Astrocyte (in vitro differentiated cells and primary cell): ENCODE measurements at regions not wholly inside any gene's neighbourhood (a gene's known extent, or its start where the extent isn't known, plus 50 kb on each side); places are given as distances from the start of the nearest gene placed in this dataset.

Experiments used
- DNase-seq: peaks from one replicate; pipeline ENCODE4 v3.0.0-alpha.2; 2010; ENCODE audit warnings: low read depth
- FAIRE-seq: peaks from 2 replicates; lab custom pipeline; 2011; peaks lifted over from hg19 to GRCh38; lab: Jason Lieb, UNC
- H2AFZ ChIP-seq: 2 replicates; pipeline ENCODE4 v1.6.0; 2012; ENCODE audit warnings: low read depth, low read length, inconsistent platforms
- H3K27ac ChIP-seq: 2 replicates; pipeline ENCODE4 v1.5.1; 2011; ENCODE audit warnings: low read depth, low read length, inconsistent platforms
- H3K27me3 ChIP-seq: 2 replicates; pipeline ENCODE4 v1.6.0; 2011; ENCODE audit warnings: low read length, inconsistent platforms; ENCODE audit not compliant: insufficient read depth
- H3K36me3 ChIP-seq: 2 replicates; pipeline ENCODE4 v1.5.1; 2011; ENCODE audit warnings: low read length, inconsistent platforms; ENCODE audit not compliant: insufficient read depth
- H3K4me1 ChIP-seq: 2 replicates; pipeline ENCODE4 v1.5.1; 2011; ENCODE audit warnings: low read length, inconsistent platforms; ENCODE audit not compliant: insufficient read depth
- H3K4me2 ChIP-seq: 2 replicates; pipeline ENCODE4 v1.6.0; 2012; ENCODE audit warnings: low read length, inconsistent platforms
- H3K4me3 ChIP-seq: 2 replicates; pipeline ENCODE4 v1.5.1; 2011; ENCODE audit warnings: low read depth, mild to moderate bottlenecking, low read length, inconsistent platforms; ENCODE audit not compliant: insufficient read depth
- H3K79me2 ChIP-seq: 2 replicates; pipeline ENCODE4 v1.6.0; 2012; ENCODE audit warnings: mild to moderate bottlenecking, low read length, inconsistent platforms; ENCODE audit not compliant: insufficient read depth
- H3K9ac ChIP-seq: 2 replicates; pipeline ENCODE4 v1.6.0; 2012; ENCODE audit warnings: mild to moderate bottlenecking, low read length, inconsistent platforms
- H3K9me3 ChIP-seq: 2 replicates; pipeline ENCODE4 v1.5.1; 2012; ENCODE audit warnings: low read depth, mild to moderate bottlenecking, low read length, inconsistent platforms; ENCODE audit not compliant: insufficient read depth
- H4K20me1 ChIP-seq: 2 replicates; pipeline ENCODE4 v1.6.0; 2012; ENCODE audit warnings: low read length, inconsistent platforms; ENCODE audit not compliant: insufficient read depth
- H3K27ac Mint-ChIP-seq: one replicate; pipeline ENCODE4 v1.8.0; 2021; ENCODE audit warnings: mild to moderate bottlenecking, mixed read lengths; ENCODE audit not compliant: unreplicated experiment
- H3K27me3 Mint-ChIP-seq: one replicate; pipeline ENCODE4 v1.8.0; 2021; ENCODE audit warnings: low read depth, mixed read lengths; ENCODE audit not compliant: unreplicated experiment
- H3K36me3 Mint-ChIP-seq: one replicate; pipeline ENCODE4 v1.8.0; 2021; ENCODE audit warnings: low read depth, mixed read lengths; ENCODE audit not compliant: unreplicated experiment
- H3K4me1 Mint-ChIP-seq: one replicate; pipeline ENCODE4 v1.8.0; 2021; ENCODE audit warnings: low read depth, mixed read lengths; ENCODE audit not compliant: unreplicated experiment
- H3K4me3 Mint-ChIP-seq: one replicate; pipeline ENCODE4 v1.8.0; 2021; ENCODE audit warnings: mild to moderate bottlenecking, moderate library complexity, mixed read lengths; ENCODE audit not compliant: unreplicated experiment
- H3K9me3 Mint-ChIP-seq: one replicate; pipeline ENCODE4 v1.8.0; 2021; ENCODE audit warnings: mild to moderate bottlenecking, mixed read lengths; ENCODE audit not compliant: unreplicated experiment
- EZH2 ChIP-seq: IDR thresholded peaks from 2 replicates; pipeline ENCODE4 v1.6.1; 2012; ENCODE audit warnings: mild to moderate bottlenecking, low read length, inconsistent platforms; ENCODE audit not compliant: insufficient read depth
- TF ChIP-seq, protein P1 (sequence below): IDR thresholded peaks from 2 replicates; pipeline ENCODE4 v1.5.1; 2011; ENCODE audit warnings: low read depth, mild to moderate bottlenecking, inconsistent platforms, low read length, moderate library complexity; ENCODE audit not compliant: insufficient read depth

DNA sequence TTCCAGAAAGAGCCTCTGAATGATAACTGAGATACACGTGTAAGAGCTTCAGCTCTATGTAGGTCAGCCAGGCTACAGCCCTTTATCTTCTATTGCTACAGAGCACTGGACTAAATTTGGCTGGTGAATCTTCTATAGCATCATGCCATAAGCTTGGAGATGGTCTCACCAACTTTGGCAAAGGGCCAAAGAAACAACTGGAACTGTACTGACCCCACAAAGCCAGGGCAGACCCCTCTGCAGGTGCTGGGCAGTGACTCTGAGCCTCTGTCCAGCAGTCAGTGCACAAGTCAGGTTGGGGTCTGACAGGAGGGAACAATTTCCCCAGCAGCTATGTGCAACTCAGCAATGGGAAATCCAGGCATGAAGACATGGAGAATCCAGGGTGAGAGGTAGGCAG, 57.8 kb upstream of the NFASC start:
- Histone ChIP-seq H3K4me3 (no peak overlapping the region), H3K4me1 (no peaks in the 10 kb centered on the region), H4K20me1 (peaks cover 1% of the 10 kb centered on the region), H3K79me2 (no peaks in the 10 kb centered on the region), H3K9ac (no peak overlapping the region), H2AFZ (no peak overlapping the region), H3K9me3 (no peaks in the 10 kb centered on the region), H3K36me3 (no peaks in the 10 kb centered on the region), H3K27me3 (peaks cover 12% of the 10 kb centered on the region), H3K27ac (no peak overlapping the region), H3K4me2 (no peak overlapping the region)
- TF ChIP-seq, protein P1, sequence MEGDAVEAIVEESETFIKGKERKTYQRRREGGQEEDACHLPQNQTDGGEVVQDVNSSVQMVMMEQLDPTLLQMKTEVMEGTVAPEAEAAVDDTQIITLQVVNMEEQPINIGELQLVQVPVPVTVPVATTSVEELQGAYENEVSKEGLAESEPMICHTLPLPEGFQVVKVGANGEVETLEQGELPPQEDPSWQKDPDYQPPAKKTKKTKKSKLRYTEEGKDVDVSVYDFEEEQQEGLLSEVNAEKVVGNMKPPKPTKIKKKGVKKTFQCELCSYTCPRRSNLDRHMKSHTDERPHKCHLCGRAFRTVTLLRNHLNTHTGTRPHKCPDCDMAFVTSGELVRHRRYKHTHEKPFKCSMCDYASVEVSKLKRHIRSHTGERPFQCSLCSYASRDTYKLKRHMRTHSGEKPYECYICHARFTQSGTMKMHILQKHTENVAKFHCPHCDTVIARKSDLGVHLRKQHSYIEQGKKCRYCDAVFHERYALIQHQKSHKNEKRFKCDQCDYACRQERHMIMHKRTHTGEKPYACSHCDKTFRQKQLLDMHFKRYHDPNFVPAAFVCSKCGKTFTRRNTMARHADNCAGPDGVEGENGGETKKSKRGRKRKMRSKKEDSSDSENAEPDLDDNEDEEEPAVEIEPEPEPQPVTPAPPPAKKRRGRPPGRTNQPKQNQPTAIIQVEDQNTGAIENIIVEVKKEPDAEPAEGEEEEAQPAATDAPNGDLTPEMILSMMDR = no peak
- no peak for TF ChIP-seq EZH2
- H3K27me3 Mint-ChIP-seq = peaks cover 28% of the 10 kb centered on the region
- no peak overlapping the region for H3K27ac Mint-ChIP-seq
- no peaks in the 10 kb centered on the region for H3K36me3 Mint-ChIP-seq
- FAIRE-seq (no peak), DNase-seq (no peak)
- no peaks in the 10 kb centered on the region for H3K4me1 Mint-ChIP-seq
- H3K9me3 Mint-ChIP-seq = no peaks in the 10 kb centered on the region
- H3K4me3 Mint-ChIP-seq = no peak overlapping the region

DNA sequence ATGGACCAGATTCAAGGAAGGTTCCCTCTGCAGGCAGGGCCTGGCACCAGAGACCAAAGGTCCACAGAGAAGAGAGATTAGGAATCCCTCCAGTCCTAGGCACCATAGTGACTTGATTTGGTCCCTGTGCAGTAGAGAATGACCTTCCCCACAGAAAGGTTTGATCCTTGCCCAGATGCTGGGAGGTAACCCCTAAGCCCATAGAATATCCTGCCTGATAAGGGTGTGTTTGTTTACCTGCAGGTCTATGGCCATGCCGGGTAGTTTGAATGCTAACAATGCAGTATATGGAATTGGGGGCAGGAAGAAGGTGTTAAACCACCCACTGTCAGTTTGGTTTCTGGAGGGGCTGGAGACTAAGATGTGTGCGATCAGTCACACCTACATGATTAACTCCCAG, 57.1 kb upstream of the NFASC start:
- H3K4me1 Mint-ChIP-seq = no peaks in the 10 kb centered on the region
- Histone ChIP-seq H2AFZ (no peak overlapping the region), H3K36me3 (no peaks in the 10 kb centered on the region), H3K4me1 (no peaks in the 10 kb centered on the region), H3K9ac (no peak overlapping the region), H4K20me1 (no peaks in the 10 kb centered on the region), H3K4me3 (no peak overlapping the region), H3K27me3 (peaks cover 14% of the 10 kb centered on the region), H3K27ac (no peak overlapping the region), H3K9me3 (no peaks in the 10 kb centered on the region), H3K79me2 (no peaks in the 10 kb centered on the region), H3K4me2 (no peak overlapping the region)
- no peak for FAIRE-seq
- H3K9me3 Mint-ChIP-seq = no peaks in the 10 kb centered on the region
- H3K27me3 Mint-ChIP-seq = peaks cover 33% of the 10 kb centered on the region
- H3K4me3 Mint-ChIP-seq = no peak overlapping the region
- TF ChIP-seq, protein P1 = no peak
- TF ChIP-seq EZH2 = no peak
- H3K36me3 Mint-ChIP-seq = no peaks in the 10 kb centered on the region
- H3K27ac Mint-ChIP-seq = no peak overlapping the region
- no peak for DNase-seq

DNA sequence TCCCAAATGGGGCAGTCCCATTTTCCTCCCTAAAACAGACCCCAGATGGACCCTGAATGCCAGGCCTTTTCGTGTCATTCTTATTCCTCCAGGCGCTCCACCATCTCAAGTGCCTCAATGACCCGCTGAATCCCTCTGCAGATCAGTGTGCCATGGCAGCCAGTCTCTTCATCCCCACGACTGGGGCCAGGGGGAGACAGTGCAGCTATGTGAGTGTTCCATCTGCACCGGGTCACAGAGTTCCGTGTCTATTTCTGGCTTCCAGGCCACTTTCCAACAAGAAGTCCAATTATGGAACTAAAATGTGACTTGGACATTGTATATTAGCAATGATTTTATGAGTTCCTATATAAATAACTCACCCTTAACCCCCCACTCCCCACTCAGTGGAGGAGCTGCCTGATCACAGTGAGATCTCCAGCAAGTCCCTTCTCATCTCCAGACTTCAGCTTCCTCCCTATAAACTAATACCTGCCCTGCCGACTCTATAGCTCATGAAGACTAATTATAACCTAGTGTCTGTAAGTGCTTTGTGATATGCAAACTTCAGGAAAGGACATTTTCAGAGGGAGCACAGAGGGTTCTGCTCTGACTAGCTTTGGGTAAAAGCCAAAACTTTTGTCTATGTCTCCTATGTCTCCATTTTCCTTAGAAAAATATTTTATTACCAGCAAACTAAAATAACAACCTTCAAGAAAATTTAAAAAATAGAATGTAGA, 56.3 kb upstream of the NFASC start:
- Histone ChIP-seq H3K79me2 (no peaks in the 10 kb centered on the region), H3K9ac (no peak overlapping the region), H3K36me3 (no peaks in the 10 kb centered on the region), H4K20me1 (no peaks in the 10 kb centered on the region), H3K4me3 (no peak overlapping the region), H3K4me2 (no peak overlapping the region), H3K27ac (no peak overlapping the region), H3K9me3 (no peaks in the 10 kb centered on the region), H2AFZ (no peak overlapping the region), H3K4me1 (no peaks in the 10 kb centered on the region), H3K27me3 (peaks cover 21% of the 10 kb centered on the region)
- DNase-seq (no peak), FAIRE-seq (no peak)
- no peak overlapping the region for H3K4me3 Mint-ChIP-seq
- H3K9me3 Mint-ChIP-seq = no peaks in the 10 kb centered on the region
- TF ChIP-seq EZH2 = no peak
- TF ChIP-seq, protein P1 = no peak
- H3K4me1 Mint-ChIP-seq = no peaks in the 10 kb centered on the region
- H3K27ac Mint-ChIP-seq = no peak overlapping the region
- H3K27me3 Mint-ChIP-seq = peaks cover 39% of the 10 kb centered on the region
- H3K36me3 Mint-ChIP-seq = no peaks in the 10 kb centered on the region
